Activated T-helper 1 cell treated with anti-CD3 and anti-CD28 coated beads, Interleukin-12 subunit alpha, Interleukin-12 subunit beta, Interleukin-2, Interleukin-4 antibody, amounts not matched to agents 30 ng/mL and 10 ng/mL and 1 ng/mL, durations not matched to agents 14 hours and 24 hours and 36 hours (primary cell): ENCODE measurements at regions not wholly inside any gene's neighbourhood (a gene's known extent, or its start where the extent isn't known, plus 50 kb on each side); places are given as distances from the start of the nearest gene placed in this dataset.
A peak's percentile ranks its signal among the peaks of the same experiment; 100 is the strongest.
"Not testable (repeated sequence)": the region's sequence is repeated elsewhere in the genome, so short reads cannot be mapped to it uniquely, and the experiment has no call there.

ENCODE experiments used
- DNase-seq: peaks from one replicate; pipeline ENCODE4 v3.0.0; 2021; ENCODE audit warnings: low spot score
- H3K27ac Mint-ChIP-seq: one replicate; pipeline ENCODE4 v1.8.0; 2021; ENCODE audit warnings: mild to moderate bottlenecking, mixed read lengths
- H3K27me3 Mint-ChIP-seq: one replicate; pipeline ENCODE4 v1.8.0; 2022; ENCODE audit warnings: mild to moderate bottlenecking, moderate library complexity, mixed read lengths; ENCODE audit not compliant: insufficient read depth
- H3K36me3 Mint-ChIP-seq: one replicate; pipeline ENCODE4 v1.8.0; 2021; ENCODE audit warnings: low read depth, mixed read lengths
- H3K4me1 Mint-ChIP-seq: one replicate; pipeline ENCODE4 v1.8.0; 2021; ENCODE audit warnings: low read depth, mixed read lengths
- H3K4me3 Mint-ChIP-seq: one replicate; pipeline ENCODE4 v1.8.0; 2021; ENCODE audit warnings: mild to moderate bottlenecking, moderate library complexity, mixed read lengths
- H3K9me3 Mint-ChIP-seq: one replicate; pipeline ENCODE4 v1.8.0; 2021; ENCODE audit warnings: mixed read lengths
- intact Hi-C: fragments of 100-400 bp; cut with micrococcal nuclease; formaldehyde crosslinking; loops from one replicate; pipeline ENCODE4 v1.15.1; 2024

DNA sequence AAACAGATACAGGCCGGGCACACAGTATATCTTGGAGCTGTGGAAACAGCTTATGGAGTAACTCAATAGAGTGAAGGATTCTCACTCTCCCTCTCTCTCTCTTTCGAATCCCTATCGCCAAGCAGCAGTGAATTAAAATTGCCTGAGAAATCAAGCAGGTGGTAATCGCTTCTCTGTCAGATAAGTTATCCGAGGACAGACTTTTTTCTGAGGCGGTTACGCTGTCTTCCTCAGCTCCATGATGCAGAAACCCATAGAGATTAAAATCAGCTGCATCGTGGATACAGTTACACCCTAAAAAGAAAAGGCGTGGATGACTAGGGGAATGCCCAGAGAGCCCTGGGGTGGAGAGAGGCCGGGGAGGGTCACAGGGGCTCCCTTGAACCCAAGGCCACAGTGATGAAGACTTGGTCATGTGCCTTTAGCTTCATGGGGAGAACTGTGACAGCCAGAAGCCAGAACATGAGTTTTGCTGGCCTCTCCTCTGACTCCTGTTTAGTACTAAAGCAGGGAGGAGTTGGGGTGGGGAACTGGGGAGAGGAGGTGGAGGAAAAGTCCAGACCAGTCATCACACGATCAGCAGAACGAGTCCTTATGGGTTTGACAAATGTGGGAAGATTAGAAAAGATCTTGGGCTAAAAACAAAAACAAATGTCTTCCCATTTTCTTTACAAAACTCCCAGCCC is 138.8 kb upstream of the JARID2 start:
- Mint-ChIP-seq H3K4me1 (no peaks in the 10 kb centered on the region), H3K4me3 (no peak overlapping the region), H3K27ac (no peak overlapping the region), H3K27me3 (peaks cover 1% of the 10 kb centered on the region), H3K36me3 (peaks cover 2% of the 10 kb centered on the region), H3K9me3 (peaks cover 12% of the 10 kb centered on the region)
- intact Hi-C loops = no loop called here
- no peak for DNase-seq

DNA sequence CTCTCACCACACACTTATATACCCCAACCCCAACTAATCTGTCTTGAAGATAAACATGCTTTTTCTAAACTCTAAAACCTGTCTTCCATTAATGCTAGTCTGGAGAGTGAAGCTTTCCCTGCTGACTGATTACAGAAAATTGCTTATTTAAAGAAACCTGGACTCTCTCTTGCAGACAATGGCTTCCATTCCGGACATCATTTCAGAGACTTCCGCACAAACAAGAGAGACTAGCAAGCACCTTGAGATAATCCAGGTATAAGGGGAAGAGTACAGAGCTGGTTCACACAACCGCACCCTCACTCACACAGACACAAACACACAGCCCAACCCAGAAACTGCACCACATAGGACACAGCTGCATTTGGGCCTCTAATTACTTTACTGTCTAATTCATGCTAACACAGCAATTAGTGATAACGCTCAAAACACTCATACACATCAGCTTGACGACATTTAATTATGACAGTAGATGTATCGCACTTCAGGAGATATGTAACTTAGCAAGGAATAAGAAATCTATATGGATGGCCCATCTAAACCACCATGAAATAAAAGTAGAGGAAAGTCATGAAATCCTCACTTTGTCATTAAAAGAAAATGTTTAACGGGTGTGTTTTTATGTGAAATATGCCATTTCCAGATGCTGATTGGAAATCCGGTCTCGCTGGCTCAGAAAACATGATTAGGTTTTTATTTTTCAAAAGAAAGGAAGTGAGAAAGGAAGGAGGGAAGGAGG is 138.1 kb upstream of the JARID2 start:
- Mint-ChIP-seq H3K4me3 (no peak overlapping the region), H3K27me3 (peaks cover 1% of the 10 kb centered on the region), H3K9me3 (peaks cover 12% of the 10 kb centered on the region), H3K36me3 (peaks cover 2% of the 10 kb centered on the region), H3K4me1 (no peaks in the 10 kb centered on the region), H3K27ac (no peak overlapping the region)
- no peak for DNase-seq
- intact Hi-C loops = no loop called here

GRCh38 chr6:15108383-15108715 is 137.5 kb upstream of the JARID2 start:
- no peaks in the 10 kb centered on the region for H3K4me1 Mint-ChIP-seq
- intact Hi-C loops = no loop called here

GRCh38 chr6:15109338-15110090 is 136.4 kb upstream of the JARID2 start:
- H3K9me3 Mint-ChIP-seq = peaks cover 12% of the 10 kb centered on the region
- H3K27ac Mint-ChIP-seq = no peak overlapping the region
- intact Hi-C loops = no loop called here
- H3K36me3 Mint-ChIP-seq = peaks cover 2% of the 10 kb centered on the region
- no peak overlapping the region for H3K4me3 Mint-ChIP-seq
- no peaks in the 10 kb centered on the region for H3K27me3 Mint-ChIP-seq
- DNase-seq = no peak
- no peaks in the 10 kb centered on the region for H3K4me1 Mint-ChIP-seq

More at GRCh38 chr6:15108383-15108715, 137.5 kb upstream of the JARID2 start:
- Mint-ChIP-seq H3K9me3 (peaks cover 12% of the 10 kb centered on the region), H3K36me3 (peaks cover 2% of the 10 kb centered on the region), H3K27ac (no peak overlapping the region), H3K27me3 (peaks cover 1% of the 10 kb centered on the region), H3K4me3 (no peak overlapping the region)
- DNase-seq = no peak

DNA sequence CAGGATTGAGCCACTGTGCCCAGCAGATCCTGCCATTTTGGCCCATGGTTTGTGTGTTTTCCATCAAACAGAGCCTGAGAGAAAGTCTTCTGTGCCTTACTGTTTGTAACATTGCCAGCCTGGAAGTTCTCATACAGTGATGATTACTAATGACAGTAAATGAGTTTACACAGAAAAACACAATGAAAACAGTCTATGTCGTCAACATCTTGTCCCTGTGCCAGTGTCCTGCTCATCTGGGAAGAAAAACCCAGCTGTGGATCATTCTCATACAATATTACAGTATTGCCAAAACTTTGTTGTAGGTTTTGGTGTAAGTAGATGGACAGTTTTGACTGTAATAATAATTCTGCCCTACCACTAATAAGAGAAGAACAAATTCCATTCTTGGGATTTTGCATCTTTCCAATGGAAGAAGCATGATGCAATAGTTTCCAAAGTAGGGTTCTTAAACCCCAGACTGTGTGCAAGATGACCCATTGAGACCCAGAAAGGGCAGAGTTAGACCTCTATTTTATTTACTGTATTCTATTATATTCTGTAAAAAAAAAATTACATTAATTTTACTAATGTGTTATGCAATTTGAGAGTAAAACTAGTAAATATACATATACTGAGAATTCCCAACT is 135.0 kb upstream of the JARID2 start:
- no peak overlapping the region for H3K4me3 Mint-ChIP-seq

GRCh38 chr6:15111576-15111975 is 134.3 kb upstream of the JARID2 start:
- H3K9me3 Mint-ChIP-seq, H3K27me3 Mint-ChIP-seq, H3K36me3 Mint-ChIP-seq, intact Hi-C loops, DNase-seq, H3K4me1 Mint-ChIP-seq, H3K4me3 Mint-ChIP-seq: not testable (repeated sequence)
- H3K27ac Mint-ChIP-seq = peak overlapping the region; percentile 37

More for the DNA sequence above, 135.0 kb upstream of the JARID2 start:
- H3K36me3 Mint-ChIP-seq = no peaks in the 10 kb centered on the region
- no peak overlapping the region for H3K27ac Mint-ChIP-seq
- no peaks in the 10 kb centered on the region for H3K27me3 Mint-ChIP-seq
- intact Hi-C loops = no loop called here
- DNase-seq = no peak
- no peaks in the 10 kb centered on the region for H3K4me1 Mint-ChIP-seq
- H3K9me3 Mint-ChIP-seq = peaks cover 7% of the 10 kb centered on the region

- Mint-ChIP-seq H3K27ac (no peak overlapping the region), H3K4me1 (no peaks in the 10 kb centered on the region), H3K9me3 (no peaks in the 10 kb centered on the region), H3K27me3 (peaks cover 3% of the 10 kb centered on the region), H3K36me3 (no peaks in the 10 kb centered on the region), H3K4me3 (no peak overlapping the region)
- no peak for DNase-seq
- intact Hi-C loops = no loop called here
These were observed 132.3 kb upstream of the JARID2 start for GRCh38 chr6:15113587-15113986.

GRCh38 chr6:15114061-15114460 is 131.8 kb upstream of the JARID2 start:
- Mint-ChIP-seq H3K4me3 (no peak overlapping the region), H3K4me1 (no peaks in the 10 kb centered on the region), H3K36me3 (no peaks in the 10 kb centered on the region), H3K27ac (no peak overlapping the region), H3K9me3 (no peaks in the 10 kb centered on the region), H3K27me3 (peaks cover 3% of the 10 kb centered on the region)
- intact Hi-C loops = no loop called here
- DNase-seq = no peak

DNA sequence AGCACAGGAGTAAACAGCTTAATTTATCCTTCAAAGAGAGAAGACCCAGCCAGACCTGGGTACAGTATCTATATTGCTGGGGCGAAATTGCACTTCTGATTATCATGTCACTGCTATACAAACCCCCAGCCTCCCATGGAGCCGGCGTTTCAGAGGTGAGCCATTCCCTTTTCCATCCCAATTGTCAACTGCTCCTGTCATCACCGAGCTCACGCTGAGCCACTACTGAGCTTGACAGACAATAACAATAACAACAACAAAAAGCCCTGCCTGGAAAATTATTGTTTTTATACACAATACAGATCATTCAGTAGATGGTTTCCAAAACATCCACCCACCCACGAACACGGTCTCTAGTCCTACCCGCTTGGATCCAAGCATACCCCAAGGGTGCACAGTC is 129.0 kb upstream of the JARID2 start:
- intact Hi-C loops = no loop called here
- Mint-ChIP-seq H3K27ac (no peak overlapping the region), H3K9me3 (no peaks in the 10 kb centered on the region), H3K4me1 (peaks cover 10% of the 10 kb centered on the region), H3K4me3 (no peak overlapping the region), H3K27me3 (peaks cover 3% of the 10 kb centered on the region), H3K36me3 (no peaks in the 10 kb centered on the region)
- DNase-seq = no peak

GRCh38 chr6:15121443-15121842 is 124.4 kb upstream of the JARID2 start:
- H3K27me3 Mint-ChIP-seq = peaks cover 3% of the 10 kb centered on the region
- no peaks in the 10 kb centered on the region for H3K9me3 Mint-ChIP-seq
- H3K27ac Mint-ChIP-seq = no peak overlapping the region
- intact Hi-C loops = loop anchor here (1.0 to 2.0 kb wide), 2 partner anchors 9 to 123 kb away; no protein-coding TSS in a partner anchor
- peaks cover 10% of the 10 kb centered on the region for H3K4me1 Mint-ChIP-seq
- DNase-seq = no peak
- no peaks in the 10 kb centered on the region for H3K36me3 Mint-ChIP-seq
- no peak overlapping the region for H3K4me3 Mint-ChIP-seq

- H3K4me1 Mint-ChIP-seq = peaks cover 10% of the 10 kb centered on the region
- peaks cover 3% of the 10 kb centered on the region for H3K27me3 Mint-ChIP-seq
- H3K4me3 Mint-ChIP-seq = no peak overlapping the region
- no peaks in the 10 kb centered on the region for H3K9me3 Mint-ChIP-seq
- no peak for DNase-seq
- intact Hi-C loops = loop anchor here (1.0 to 2.0 kb wide), 2 partner anchors 8 to 123 kb away; no protein-coding TSS in a partner anchor
- no peaks in the 10 kb centered on the region for H3K36me3 Mint-ChIP-seq
- no peak overlapping the region for H3K27ac Mint-ChIP-seq
These were observed 123.8 kb upstream of the JARID2 start for GRCh38 chr6:15121977-15122550.

- DNase-seq = no peak
- intact Hi-C loops = loop anchor here (1.0 to 5.0 kb wide), 3 partner anchors 9 to 253 kb away; no protein-coding TSS in a partner anchor
- Mint-ChIP-seq H3K27me3 (no peaks in the 10 kb centered on the region), H3K9me3 (no peaks in the 10 kb centered on the region), H3K36me3 (no peaks in the 10 kb centered on the region), H3K4me3 (peak overlapping the region; percentile 70), H3K27ac (peak overlapping the region; percentile 93), H3K4me1 (peaks cover 44% of the 10 kb centered on the region)
These were observed 116.0 kb upstream of the JARID2 start for GRCh38 chr6:15129887-15130286.
